Activated naive CD8-positive, alpha-beta T cell treated with anti-CD3 and anti-CD28 coated beads, Interleukin-2, amount 50 U/mL, for 24 hours (primary cell): ENCODE measurements at regions not wholly inside any gene's neighbourhood (a gene's known extent, or its start where the extent isn't known, plus 50 kb on each side); places are given as distances from the start of the nearest gene placed in this dataset.

Source experiments
- ATAC-seq: fragments of 150-1000 bp; cut with Tn5 transposase; one replicate; pipeline ENCODE4 v1.10.0; 2021
- DNase-seq: peaks from one replicate; pipeline ENCODE4 v3.0.0; 2021
- H3K27ac Mint-ChIP-seq: one replicate; pipeline ENCODE4 v1.8.0; 2021; ENCODE audit warnings: mild to moderate bottlenecking, mixed read lengths
- H3K27me3 Mint-ChIP-seq: one replicate; pipeline ENCODE4 v1.8.0; 2021; ENCODE audit warnings: mixed read lengths
- H3K36me3 Mint-ChIP-seq: one replicate; pipeline ENCODE4 v1.8.0; 2021; ENCODE audit warnings: low read depth, mixed read lengths
- H3K4me1 Mint-ChIP-seq: one replicate; pipeline ENCODE4 v1.8.0; 2021; ENCODE audit warnings: mixed read lengths
- H3K4me3 Mint-ChIP-seq: one replicate; pipeline ENCODE4 v1.8.0; 2021; ENCODE audit warnings: mild to moderate bottlenecking, moderate library complexity, mixed read lengths
- H3K9me3 Mint-ChIP-seq: one replicate; pipeline ENCODE4 v1.8.0; 2021; ENCODE audit warnings: mixed read lengths

DNA sequence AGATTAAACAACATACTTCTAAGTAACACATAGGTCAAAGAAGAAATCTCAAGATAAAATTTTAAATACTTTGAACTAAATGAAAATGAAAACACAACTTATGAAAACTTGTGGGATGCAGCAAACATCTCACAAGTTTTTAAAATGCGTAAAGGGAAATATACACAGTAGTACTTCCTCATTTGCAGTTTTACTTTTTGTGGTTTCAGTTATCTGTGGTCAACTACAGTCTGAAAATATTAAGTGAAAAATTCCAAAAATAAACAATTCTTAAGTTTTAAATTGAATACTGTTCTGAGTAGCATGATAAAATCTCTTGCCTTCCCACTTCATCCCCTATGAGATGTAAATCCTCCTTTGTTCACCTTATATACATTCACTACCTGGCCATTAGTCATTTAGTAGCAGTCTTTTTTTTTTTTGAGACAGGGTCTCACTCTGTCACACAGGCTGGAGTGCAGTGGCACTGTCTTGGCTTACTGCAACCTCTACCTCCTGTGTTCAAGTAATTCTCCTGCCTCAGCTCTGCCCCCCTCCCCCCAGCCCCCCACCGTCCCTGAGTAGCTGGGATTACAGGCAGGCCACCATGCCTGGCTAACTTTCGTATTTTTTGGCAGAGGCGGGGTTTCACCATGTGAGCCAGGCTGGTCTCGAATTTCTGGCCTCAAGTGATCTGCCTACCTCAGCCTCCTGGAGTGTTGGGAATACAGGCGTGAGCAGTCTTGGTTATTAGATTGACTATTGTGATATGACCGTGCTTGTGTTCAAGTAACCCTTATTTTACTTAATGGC lies 154.6 kb upstream of the AHI1 start:
- Mint-ChIP-seq H3K9me3 (peaks cover 50% of the 10 kb centered on the region), H3K27me3 (peaks cover 7% of the 10 kb centered on the region), H3K4me1 (peaks cover 31% of the 10 kb centered on the region), H3K27ac (peak overlapping the region; percentile 13), H3K4me3 (no peak overlapping the region), H3K36me3 (peaks cover 35% of the 10 kb centered on the region)
- DNase-seq (no peak), ATAC-seq (no peak)

DNA sequence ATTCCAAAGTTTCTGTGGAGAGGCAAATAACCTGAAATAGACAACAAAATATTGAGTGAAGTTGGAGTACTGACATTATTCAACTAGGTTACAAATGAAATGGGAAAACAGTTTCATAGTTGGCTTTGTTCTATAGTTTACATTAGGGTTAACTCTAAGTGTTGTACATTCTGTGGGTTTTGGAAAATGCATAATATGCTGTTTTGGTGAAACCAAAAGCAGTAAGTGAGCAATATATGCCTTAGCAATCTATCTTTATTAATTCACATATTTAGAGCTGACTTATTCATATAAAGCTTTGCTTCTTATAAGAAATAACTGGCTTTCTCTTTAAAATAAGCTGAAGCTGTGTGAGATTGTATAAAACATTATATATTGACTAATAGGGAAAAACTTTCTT lies 157.5 kb upstream of the AHI1 start:
- DNase-seq, result no peak
- peaks cover 14% of the 10 kb centered on the region for H3K4me1 Mint-ChIP-seq
- H3K4me3 Mint-ChIP-seq, result no peak overlapping the region
- H3K9me3 Mint-ChIP-seq, result peaks cover 29% of the 10 kb centered on the region
- no peak overlapping the region for H3K27ac Mint-ChIP-seq
- peaks cover 20% of the 10 kb centered on the region for H3K36me3 Mint-ChIP-seq
- no peak for ATAC-seq
- peaks cover 7% of the 10 kb centered on the region for H3K27me3 Mint-ChIP-seq

DNA sequence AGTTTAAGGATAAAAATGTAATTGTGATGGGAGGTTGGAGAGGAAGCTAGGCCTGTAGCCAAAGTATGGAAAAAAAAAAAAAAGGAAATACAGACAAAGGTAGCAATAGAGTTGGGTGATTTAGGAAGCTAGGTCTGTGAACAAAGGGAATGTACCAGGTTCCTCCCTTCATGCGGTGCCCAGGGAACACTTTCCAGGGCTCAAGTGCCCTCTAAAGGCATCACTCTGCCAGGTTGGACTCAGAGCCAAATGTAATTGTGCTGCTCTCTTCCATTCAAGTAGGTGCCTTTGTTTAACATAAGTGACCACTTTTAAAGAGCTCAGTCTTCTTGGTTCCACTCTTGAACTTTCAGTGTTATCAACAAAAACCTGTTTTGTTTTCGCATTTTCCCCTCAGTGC lies 159.7 kb upstream of the AHI1 start:
- peaks cover 15% of the 10 kb centered on the region for H3K9me3 Mint-ChIP-seq
- H3K4me1 Mint-ChIP-seq, result peaks cover 3% of the 10 kb centered on the region
- DNase-seq (no peak), ATAC-seq (no peak)
- H3K27me3 Mint-ChIP-seq, result peaks cover 10% of the 10 kb centered on the region
- no peak overlapping the region for H3K27ac Mint-ChIP-seq
- H3K4me3 Mint-ChIP-seq, result no peak overlapping the region
- H3K36me3 Mint-ChIP-seq, result peaks cover 7% of the 10 kb centered on the region

DNA sequence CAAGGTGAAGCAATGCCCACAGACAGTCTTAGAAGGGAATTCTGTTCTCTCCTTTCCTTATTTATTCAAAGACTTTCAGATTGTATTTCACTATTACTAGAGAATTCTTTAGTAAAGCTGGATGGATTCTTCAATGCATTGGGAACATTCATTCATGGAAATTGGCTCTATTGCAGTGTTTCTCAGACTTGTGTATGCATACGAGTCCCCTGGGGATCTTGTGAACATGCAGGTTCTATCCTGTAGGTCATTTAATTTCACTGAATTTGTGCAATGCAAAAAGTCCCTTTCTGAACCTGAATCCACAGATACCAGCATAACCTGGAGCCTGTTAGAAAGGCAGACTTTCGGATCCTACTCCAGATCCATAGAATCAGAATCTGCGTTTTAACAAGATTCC lies 160.9 kb upstream of the AHI1 start:
- H3K27ac Mint-ChIP-seq, result no peak overlapping the region
- no peak for DNase-seq
- H3K27me3 Mint-ChIP-seq, result peaks cover 16% of the 10 kb centered on the region
- H3K4me3 Mint-ChIP-seq, result no peak overlapping the region
- no peak for ATAC-seq
- no peaks in the 10 kb centered on the region for H3K4me1 Mint-ChIP-seq
- peaks cover 21% of the 10 kb centered on the region for H3K9me3 Mint-ChIP-seq
- H3K36me3 Mint-ChIP-seq, result peaks cover 7% of the 10 kb centered on the region

DNA sequence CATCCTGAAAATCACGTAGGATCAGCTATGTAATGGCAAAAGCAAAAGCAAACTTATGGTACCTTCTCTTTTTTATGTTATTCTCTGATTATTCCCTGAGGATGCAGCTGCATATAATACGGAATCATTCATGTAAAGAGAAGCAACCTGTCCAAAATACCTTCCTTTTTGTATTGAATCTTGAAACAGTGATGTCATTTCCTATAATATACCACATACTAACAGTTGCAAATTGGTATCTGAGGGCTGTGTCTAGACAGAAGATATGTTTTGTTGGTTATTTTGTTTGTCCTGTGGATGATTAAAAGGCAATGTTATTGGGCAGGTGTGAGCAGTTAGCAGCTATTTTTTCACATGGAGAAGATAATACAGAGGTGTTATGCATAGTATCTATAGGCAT lies 161.4 kb upstream of the AHI1 start:
- ATAC-seq (no peak), DNase-seq (no peak)
- H3K27ac Mint-ChIP-seq, result no peak overlapping the region
- peaks cover 5% of the 10 kb centered on the region for H3K36me3 Mint-ChIP-seq
- H3K9me3 Mint-ChIP-seq, result peaks cover 22% of the 10 kb centered on the region
- no peaks in the 10 kb centered on the region for H3K4me1 Mint-ChIP-seq
- H3K4me3 Mint-ChIP-seq, result no peak overlapping the region
- H3K27me3 Mint-ChIP-seq, result peaks cover 16% of the 10 kb centered on the region

DNA sequence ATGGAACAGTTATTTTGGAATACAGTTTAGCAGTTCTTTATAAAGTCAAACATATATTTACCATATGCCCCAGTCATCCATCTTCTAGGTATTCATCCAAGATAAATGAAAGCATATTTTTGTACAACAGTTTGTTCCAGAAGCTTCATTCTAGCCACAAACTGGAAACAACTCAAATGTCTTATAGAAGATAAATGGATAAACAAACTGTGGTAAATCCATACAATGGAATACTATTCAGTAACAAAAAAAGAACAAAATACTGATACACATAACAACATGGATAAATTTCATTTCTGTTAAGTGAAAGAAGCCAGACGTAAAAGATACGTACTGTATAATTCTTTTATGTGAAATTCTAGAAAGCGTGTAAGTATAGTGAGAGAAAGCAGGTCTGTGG lies 167.0 kb upstream of the AHI1 start:
- Mint-ChIP-seq H3K36me3 (no peaks in the 10 kb centered on the region), H3K27ac (no peak overlapping the region), H3K27me3 (peaks cover 27% of the 10 kb centered on the region), H3K4me3 (no peak overlapping the region), H3K4me1 (no peaks in the 10 kb centered on the region), H3K9me3 (peaks cover 12% of the 10 kb centered on the region)
- ATAC-seq, result no peak
- DNase-seq, result no peak

DNA sequence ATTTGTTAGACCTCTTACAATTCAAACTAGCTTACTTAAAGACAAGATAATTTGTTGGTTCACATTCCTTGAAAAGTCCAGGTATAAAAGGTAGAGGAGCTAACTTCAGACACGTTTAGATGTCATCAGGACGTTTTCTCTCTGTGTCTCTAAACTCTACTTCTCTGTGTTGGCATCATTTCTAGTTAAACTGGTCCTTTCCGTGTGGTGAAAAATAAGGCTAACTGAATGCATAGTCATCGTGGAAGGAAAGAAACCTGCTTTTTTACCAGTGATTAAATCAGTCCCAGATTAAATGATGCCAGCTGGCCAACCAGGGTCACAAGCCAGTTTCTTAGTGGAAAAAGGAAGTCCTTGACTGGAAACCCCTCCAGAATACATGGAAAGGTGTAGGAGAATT lies 168.4 kb upstream of the AHI1 start:
- no peak overlapping the region for H3K4me3 Mint-ChIP-seq
- H3K27me3 Mint-ChIP-seq, result peaks cover 27% of the 10 kb centered on the region
- no peak overlapping the region for H3K27ac Mint-ChIP-seq
- H3K9me3 Mint-ChIP-seq, result peaks cover 12% of the 10 kb centered on the region
- no peak for DNase-seq
- no peaks in the 10 kb centered on the region for H3K36me3 Mint-ChIP-seq
- no peak for ATAC-seq
- H3K4me1 Mint-ChIP-seq, result no peaks in the 10 kb centered on the region

DNA sequence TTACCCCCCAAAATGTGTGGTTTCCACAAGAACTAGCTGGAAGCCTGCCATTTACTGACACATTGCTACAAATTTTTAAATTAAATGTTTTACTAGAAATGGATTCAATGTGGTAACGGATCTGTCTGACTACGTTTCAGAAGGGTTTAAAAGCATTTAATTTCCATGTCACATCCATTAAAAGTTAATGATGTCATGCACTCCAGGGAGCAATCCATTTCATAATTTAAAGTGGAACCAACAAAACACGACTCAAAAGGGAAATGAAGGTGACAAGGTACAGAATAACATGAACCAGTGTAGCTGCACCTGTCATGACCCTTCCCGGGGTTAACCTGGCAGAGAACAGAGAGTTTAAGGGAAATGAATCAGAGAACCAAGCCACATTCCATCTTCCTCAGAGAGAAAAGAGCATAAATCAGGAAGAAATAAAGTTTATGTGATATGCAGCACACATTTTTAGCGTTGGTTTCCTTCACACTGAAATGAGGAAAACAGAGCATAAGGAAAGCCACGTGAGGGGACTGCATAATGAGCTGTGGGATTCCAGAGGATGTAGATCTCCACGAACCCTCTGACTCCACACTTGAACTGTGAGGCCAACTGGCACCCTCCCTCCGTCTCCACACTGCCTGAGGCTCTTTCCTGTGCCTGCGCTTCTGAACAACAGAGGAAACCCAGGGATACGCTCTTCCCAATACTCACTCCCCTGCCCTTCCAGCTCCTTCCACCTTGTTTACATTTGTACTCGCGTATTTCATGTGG lies 170.3 kb upstream of the AHI1 start:
- H3K27ac Mint-ChIP-seq, result no peak overlapping the region
- ATAC-seq, result no peak
- no peaks in the 10 kb centered on the region for H3K36me3 Mint-ChIP-seq
- H3K4me3 Mint-ChIP-seq, result no peak overlapping the region
- H3K4me1 Mint-ChIP-seq, result peaks cover 6% of the 10 kb centered on the region
- DNase-seq, result no peak
- peaks cover 11% of the 10 kb centered on the region for H3K9me3 Mint-ChIP-seq
- H3K27me3 Mint-ChIP-seq, result peaks cover 24% of the 10 kb centered on the region

DNA sequence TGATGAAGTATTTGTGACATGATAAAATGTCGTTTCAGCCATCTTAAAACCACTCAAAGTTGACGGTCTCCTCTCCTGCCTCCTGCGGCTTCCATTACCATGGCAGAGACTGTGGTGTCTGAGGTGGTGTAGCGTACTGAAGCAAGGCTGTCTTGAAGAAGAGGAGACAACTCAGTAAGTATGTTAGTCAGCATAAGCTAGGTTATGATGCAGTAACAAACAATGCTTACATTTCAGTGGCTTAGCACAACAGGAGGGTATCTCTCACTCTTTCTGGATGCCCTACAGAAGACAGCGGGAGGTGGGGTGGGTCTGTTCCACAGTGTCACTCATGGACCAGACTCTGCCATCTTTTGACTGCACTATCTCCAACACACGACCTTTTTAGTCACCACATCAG lies 174.7 kb upstream of the AHI1 start:
- no peaks in the 10 kb centered on the region for H3K36me3 Mint-ChIP-seq
- peaks cover 29% of the 10 kb centered on the region for H3K4me1 Mint-ChIP-seq
- H3K27me3 Mint-ChIP-seq, result peaks cover 2% of the 10 kb centered on the region
- DNase-seq, result no peak
- H3K27ac Mint-ChIP-seq, result no peak overlapping the region
- no peak overlapping the region for H3K4me3 Mint-ChIP-seq
- ATAC-seq, result no peak
- H3K9me3 Mint-ChIP-seq, result no peaks in the 10 kb centered on the region

DNA sequence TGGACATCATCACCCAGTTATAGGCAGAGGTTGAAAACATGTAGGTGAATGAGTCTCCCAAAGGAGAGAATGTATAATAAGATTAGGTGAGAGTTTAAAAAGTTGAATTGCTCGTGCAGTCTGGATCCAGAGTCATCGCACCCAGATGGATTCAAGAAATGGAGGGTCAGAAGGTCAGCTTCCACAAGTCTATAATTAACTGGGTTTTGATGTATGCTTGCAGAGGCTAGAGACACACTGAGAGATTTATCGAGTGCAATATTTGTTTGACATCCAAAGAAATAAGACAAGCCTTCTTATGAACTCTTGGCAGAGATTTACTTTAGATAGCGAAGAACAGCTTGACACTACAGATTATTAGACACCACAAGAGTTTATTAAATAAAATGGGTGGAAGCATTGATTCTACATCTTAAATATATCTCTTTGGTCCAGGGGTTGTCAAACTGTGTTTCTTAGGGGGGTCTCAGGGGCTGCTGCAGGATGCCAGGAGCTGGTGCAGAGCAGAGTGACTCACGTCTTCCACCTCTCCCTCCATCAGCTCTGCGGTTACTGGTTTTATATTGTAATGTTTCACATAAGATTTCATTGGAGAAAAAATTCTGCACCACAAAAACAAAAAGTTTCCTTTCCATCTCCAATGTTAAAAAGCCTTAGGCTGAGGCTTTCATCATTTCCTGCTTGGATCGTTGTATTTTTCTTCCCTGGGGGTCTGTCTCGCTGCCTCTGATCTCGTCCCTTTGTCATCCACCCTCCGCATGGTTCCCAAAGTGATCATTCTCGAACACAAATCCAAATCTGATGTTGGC lies 176.2 kb upstream of the AHI1 start:
- peak; percentile 63 for ATAC-seq
- Mint-ChIP-seq H3K27me3 (no peaks in the 10 kb centered on the region), H3K27ac (peak overlapping the region; percentile 72), H3K9me3 (no peaks in the 10 kb centered on the region), H3K4me3 (no peak overlapping the region), H3K36me3 (no peaks in the 10 kb centered on the region), H3K4me1 (peaks cover 29% of the 10 kb centered on the region)
- DNase-seq, result peak; percentile 21

DNA sequence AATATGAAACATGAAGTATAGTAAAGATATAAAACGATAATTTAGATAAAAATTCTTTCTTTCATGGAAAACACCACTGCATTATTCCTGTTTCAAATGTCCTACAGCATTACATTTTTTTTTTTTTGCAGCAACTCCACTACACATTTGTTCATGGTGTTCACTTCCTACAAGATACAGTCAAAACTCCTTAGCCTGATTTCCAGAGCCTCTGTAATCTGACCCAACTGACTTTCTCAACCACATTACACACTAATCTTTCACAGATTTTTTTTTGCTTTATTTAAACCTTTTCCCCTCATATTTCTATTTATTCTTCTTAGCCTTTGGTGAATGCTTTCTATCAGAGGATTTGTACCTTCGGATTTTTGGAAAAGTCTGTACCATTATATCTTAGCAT lies 176.5 kb upstream of the PDE7B start:
- DNase-seq (no peak), ATAC-seq (no peak)
- H3K4me1 Mint-ChIP-seq, result peaks cover 29% of the 10 kb centered on the region
- H3K4me3 Mint-ChIP-seq, result no peak overlapping the region
- H3K27ac Mint-ChIP-seq, result peak overlapping the region; percentile 1
- no peaks in the 10 kb centered on the region for H3K27me3 Mint-ChIP-seq
- no peaks in the 10 kb centered on the region for H3K9me3 Mint-ChIP-seq
- no peaks in the 10 kb centered on the region for H3K36me3 Mint-ChIP-seq

DNA sequence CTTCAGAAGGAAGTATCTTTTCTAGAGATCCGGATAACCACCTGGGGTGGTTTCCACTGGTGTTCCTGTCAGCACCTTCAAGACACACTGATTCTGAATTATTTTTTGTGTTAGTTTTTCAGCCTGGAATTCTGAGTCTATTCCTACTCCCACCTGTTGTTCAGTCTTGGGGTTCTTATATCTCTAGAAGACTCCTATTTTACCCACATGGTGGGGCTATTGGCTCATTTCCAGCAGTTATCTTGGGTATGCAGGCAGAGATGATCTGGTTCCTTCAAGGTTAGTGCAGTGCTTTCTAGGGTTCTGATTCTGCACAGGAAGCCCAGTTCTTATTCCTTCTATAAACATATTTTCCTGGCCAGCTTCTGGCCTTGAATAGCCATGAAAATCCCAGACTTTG lies 175.6 kb upstream of the PDE7B start:
- no peak overlapping the region for H3K4me3 Mint-ChIP-seq
- H3K9me3 Mint-ChIP-seq, result no peaks in the 10 kb centered on the region
- no peaks in the 10 kb centered on the region for H3K27me3 Mint-ChIP-seq
- peak overlapping the region; percentile 70 for H3K27ac Mint-ChIP-seq
- peaks cover 29% of the 10 kb centered on the region for H3K4me1 Mint-ChIP-seq
- ATAC-seq (peak; percentile 71), DNase-seq (peak; percentile 17)
- no peaks in the 10 kb centered on the region for H3K36me3 Mint-ChIP-seq

DNA sequence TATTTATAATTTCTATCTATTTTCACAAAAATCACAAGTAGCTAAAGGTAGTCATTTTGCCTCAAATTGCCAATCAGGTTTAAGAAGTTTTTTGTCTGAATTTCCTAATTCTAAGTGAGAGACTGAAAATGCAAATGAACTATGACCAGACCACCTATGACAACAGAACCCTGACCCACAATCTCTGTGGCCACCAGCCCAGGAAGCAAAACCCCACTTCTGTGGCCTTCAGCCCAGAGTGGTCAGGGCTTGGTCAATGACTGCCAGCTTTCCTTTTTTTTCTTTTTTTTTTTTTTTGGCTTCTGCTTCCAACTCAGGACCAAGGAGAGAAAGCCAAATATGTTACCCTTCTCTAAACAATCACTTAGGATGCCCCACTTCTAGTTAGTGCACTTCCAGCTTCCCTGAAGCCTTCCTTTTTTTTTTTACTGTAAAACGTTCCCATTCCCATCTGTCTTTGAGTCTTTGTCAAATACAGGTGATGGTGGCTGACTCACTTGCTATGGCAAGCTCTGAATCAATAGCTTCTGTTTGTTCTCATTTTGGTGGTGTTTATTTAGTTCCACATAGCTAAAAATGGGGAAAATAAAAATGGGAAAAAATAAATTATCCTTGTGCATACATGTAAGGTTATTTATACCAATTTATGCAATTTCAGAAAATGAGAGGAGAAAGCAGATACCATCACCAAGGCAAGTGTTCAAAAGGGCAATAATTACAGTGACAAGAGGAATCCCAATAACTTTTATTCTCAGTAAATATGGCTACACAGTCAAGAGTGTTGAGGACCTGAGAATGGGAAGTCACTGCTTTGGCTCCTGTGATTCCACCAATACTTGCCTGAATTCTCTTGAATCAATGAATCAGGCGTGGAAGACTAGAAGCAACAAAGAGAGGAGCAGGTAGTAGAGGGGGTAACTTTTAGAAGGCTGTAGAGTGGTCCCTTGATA lies 170.3 kb upstream of the PDE7B start:
- no peak overlapping the region for H3K27ac Mint-ChIP-seq

DNA sequence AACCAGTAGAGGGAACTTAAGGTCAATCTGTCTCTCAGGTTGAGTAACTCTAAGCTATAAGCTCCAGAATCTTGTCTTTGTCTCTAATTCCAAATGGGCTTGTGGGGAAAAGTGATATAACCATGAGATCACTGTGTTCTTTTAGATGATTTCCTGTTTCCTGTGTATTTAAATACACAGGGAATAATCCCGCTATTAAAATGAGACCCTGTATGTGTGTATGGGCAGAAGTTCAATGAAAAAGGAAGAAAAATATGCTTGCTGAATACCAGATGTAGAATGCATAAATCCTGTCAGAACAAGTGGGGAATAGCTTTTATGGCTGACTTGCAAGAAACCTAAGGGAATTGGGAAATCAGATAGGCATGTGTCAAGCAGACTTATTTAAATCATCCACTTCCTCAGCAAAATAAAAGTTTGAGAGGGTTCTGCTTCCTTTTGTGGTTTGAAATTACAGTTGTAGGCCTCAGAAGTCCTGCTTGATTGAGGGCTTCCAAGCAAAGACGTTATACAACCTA lies 164.7 kb upstream of the PDE7B start:
- ATAC-seq (no peak), DNase-seq (no peak)
- H3K27ac Mint-ChIP-seq, result no peak overlapping the region
- H3K27me3 Mint-ChIP-seq, result peaks cover 2% of the 10 kb centered on the region
- no peaks in the 10 kb centered on the region for H3K36me3 Mint-ChIP-seq
- H3K9me3 Mint-ChIP-seq, result no peaks in the 10 kb centered on the region
- no peak overlapping the region for H3K4me3 Mint-ChIP-seq
- peaks cover 16% of the 10 kb centered on the region for H3K4me1 Mint-ChIP-seq

More for the DNA sequence above, 170.3 kb upstream of the PDE7B start:
- H3K4me1 Mint-ChIP-seq, result no peaks in the 10 kb centered on the region
- no peaks in the 10 kb centered on the region for H3K27me3 Mint-ChIP-seq
- no peaks in the 10 kb centered on the region for H3K9me3 Mint-ChIP-seq
- ATAC-seq, result no peak
- no peak for DNase-seq
- H3K36me3 Mint-ChIP-seq, result no peaks in the 10 kb centered on the region
- H3K4me3 Mint-ChIP-seq, result no peak overlapping the region
